Vagina (tissue), 2 donors: ENCODE measurements at regions not wholly inside any gene's neighbourhood (a gene's known extent, or its start where the extent isn't known, plus 50 kb on each side); places are given as distances from the start of the nearest gene placed in this dataset.

ENCODE experiments used
- POLR2AphosphoS5 ChIP-seq, 2 donors: sonication (generic); formaldehyde crosslinking; IDR thresholded peaks; one replicate each; pipeline ENCODE4 v1.9.0; 2017; ENCODE audit warnings: antibody characterized with exemption in 2 of 2, mild to moderate bottlenecking in 2 of 2, low read depth in 1 of 2; ENCODE audit not compliant: insufficient read depth in 1 of 2
- TF ChIP-seq, protein P1 (sequence below), 3 experiments: fragments of 450-650 bp in 2 of 3; fragments of 200-600 bp in 1 of 3; sonication (generic) in 1 of 3; IDR thresholded peaks; one replicate each; pipeline ENCODE4 v1.5.1; 2017 to 2019; ENCODE audit warnings: antibody characterized with exemption in 3 of 3, mild to moderate bottlenecking in 2 of 3, moderate library complexity in 2 of 3

DNA sequence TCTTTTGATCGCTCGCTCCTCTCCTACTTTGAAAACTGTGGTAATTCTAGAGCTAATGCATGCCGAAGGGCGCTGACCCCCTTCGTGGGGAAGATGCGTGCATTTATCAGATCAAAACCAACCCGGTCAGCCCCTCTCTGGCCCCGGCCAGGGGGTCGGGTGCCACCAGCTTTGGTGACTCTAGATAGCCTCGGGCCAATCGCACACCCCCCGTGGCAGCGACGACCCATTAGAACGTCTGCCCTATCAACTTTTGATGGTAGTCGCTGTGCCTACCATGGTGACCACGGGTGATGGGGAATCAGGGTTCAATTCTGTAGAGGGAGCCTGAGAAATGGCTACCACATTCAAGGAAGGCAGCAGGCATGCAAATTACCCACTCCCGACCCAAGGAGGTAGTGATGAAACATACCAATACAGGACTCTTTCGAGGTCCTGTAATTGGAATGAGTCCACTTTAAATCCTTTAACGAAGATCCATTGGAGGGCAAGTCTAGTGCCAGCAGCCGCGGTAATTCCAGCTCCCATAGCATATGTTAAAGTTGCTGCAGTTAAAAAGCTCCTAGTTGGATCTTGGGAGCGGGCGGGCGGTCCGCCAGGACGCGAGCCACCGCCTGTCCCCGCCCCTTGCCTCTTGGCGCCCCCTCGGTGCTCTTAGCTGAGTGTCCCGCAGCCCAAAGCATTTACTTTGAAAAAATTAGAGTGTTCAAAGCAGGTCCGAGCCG, 3898.2 kb upstream of the OR11H1 start:
- TF ChIP-seq, protein P1, sequence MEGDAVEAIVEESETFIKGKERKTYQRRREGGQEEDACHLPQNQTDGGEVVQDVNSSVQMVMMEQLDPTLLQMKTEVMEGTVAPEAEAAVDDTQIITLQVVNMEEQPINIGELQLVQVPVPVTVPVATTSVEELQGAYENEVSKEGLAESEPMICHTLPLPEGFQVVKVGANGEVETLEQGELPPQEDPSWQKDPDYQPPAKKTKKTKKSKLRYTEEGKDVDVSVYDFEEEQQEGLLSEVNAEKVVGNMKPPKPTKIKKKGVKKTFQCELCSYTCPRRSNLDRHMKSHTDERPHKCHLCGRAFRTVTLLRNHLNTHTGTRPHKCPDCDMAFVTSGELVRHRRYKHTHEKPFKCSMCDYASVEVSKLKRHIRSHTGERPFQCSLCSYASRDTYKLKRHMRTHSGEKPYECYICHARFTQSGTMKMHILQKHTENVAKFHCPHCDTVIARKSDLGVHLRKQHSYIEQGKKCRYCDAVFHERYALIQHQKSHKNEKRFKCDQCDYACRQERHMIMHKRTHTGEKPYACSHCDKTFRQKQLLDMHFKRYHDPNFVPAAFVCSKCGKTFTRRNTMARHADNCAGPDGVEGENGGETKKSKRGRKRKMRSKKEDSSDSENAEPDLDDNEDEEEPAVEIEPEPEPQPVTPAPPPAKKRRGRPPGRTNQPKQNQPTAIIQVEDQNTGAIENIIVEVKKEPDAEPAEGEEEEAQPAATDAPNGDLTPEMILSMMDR (IDR thresholded peaks at IDR 0.05) = no peak
- TF ChIP-seq POLR2AphosphoS5 (IDR thresholded peaks at IDR 0.05; ENCODE audit: insufficient read depth in 1 of 2, low read depth in 1 of 2) = no peak
